ENCODE measurements at regions not wholly inside any gene's neighbourhood (a gene's known extent, or its start where the extent isn't known, plus 50 kb on each side); places are given as distances from the start of the nearest gene placed in this dataset.

DNA sequence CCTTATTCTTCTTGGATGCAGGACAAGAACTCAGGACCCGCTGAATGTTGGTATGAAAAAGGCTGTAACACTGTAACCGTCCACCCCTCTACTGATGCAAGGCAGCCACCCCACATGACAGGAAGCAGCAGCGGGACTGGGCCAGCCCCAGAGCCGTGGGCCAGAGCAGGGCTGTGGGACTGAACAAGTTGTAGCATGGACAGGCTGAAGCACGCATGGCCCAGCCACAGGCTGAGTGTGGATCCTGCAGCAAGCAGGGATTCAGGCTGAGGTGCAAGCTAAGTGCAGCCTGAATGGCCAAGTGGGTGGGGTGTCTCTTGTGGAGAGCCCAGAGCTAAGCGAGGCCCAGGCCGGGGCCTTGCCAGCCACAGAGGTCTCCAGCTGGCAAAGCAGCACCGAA lies 632.2 kb downstream of the SPOCK3 start:
- TF ChIP-seq, protein P1, sequence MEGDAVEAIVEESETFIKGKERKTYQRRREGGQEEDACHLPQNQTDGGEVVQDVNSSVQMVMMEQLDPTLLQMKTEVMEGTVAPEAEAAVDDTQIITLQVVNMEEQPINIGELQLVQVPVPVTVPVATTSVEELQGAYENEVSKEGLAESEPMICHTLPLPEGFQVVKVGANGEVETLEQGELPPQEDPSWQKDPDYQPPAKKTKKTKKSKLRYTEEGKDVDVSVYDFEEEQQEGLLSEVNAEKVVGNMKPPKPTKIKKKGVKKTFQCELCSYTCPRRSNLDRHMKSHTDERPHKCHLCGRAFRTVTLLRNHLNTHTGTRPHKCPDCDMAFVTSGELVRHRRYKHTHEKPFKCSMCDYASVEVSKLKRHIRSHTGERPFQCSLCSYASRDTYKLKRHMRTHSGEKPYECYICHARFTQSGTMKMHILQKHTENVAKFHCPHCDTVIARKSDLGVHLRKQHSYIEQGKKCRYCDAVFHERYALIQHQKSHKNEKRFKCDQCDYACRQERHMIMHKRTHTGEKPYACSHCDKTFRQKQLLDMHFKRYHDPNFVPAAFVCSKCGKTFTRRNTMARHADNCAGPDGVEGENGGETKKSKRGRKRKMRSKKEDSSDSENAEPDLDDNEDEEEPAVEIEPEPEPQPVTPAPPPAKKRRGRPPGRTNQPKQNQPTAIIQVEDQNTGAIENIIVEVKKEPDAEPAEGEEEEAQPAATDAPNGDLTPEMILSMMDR (IDR thresholded peaks at IDR 0.05 in 2 of 3, conservative IDR thresholded peaks at IDR 0.05 in 1 of 3; ENCODE audit: borderline replicate concordance in 1 of 3, insufficient read depth in 1 of 3, low read depth in 2 of 3, low read length in 2 of 3), result no peak
- TF ChIP-seq RAD21 (IDR thresholded peaks at IDR 0.05; ENCODE audit: low read depth), result no peak
- TF ChIP-seq, protein P2, sequence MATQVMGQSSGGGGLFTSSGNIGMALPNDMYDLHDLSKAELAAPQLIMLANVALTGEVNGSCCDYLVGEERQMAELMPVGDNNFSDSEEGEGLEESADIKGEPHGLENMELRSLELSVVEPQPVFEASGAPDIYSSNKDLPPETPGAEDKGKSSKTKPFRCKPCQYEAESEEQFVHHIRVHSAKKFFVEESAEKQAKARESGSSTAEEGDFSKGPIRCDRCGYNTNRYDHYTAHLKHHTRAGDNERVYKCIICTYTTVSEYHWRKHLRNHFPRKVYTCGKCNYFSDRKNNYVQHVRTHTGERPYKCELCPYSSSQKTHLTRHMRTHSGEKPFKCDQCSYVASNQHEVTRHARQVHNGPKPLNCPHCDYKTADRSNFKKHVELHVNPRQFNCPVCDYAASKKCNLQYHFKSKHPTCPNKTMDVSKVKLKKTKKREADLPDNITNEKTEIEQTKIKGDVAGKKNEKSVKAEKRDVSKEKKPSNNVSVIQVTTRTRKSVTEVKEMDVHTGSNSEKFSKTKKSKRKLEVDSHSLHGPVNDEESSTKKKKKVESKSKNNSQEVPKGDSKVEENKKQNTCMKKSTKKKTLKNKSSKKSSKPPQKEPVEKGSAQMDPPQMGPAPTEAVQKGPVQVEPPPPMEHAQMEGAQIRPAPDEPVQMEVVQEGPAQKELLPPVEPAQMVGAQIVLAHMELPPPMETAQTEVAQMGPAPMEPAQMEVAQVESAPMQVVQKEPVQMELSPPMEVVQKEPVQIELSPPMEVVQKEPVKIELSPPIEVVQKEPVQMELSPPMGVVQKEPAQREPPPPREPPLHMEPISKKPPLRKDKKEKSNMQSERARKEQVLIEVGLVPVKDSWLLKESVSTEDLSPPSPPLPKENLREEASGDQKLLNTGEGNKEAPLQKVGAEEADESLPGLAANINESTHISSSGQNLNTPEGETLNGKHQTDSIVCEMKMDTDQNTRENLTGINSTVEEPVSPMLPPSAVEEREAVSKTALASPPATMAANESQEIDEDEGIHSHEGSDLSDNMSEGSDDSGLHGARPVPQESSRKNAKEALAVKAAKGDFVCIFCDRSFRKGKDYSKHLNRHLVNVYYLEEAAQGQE (IDR thresholded peaks at IDR 0.05; ENCODE audit: low read depth), result no peak
- TF ChIP-seq, protein P3, sequence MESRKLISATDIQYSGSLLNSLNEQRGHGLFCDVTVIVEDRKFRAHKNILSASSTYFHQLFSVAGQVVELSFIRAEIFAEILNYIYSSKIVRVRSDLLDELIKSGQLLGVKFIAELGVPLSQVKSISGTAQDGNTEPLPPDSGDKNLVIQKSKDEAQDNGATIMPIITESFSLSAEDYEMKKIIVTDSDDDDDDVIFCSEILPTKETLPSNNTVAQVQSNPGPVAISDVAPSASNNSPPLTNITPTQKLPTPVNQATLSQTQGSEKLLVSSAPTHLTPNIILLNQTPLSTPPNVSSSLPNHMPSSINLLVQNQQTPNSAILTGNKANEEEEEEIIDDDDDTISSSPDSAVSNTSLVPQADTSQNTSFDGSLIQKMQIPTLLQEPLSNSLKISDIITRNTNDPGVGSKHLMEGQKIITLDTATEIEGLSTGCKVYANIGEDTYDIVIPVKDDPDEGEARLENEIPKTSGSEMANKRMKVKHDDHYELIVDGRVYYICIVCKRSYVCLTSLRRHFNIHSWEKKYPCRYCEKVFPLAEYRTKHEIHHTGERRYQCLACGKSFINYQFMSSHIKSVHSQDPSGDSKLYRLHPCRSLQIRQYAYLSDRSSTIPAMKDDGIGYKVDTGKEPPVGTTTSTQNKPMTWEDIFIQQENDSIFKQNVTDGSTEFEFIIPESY (IDR thresholded peaks at IDR 0.05; ENCODE audit: extremely low read depth, insufficient replicate concordance, low read length), result no peak

All from HCT116 (cell line).